ENCODE measurements at regions not wholly inside any gene's neighbourhood (a gene's known extent, or its start where the extent isn't known, plus 50 kb on each side); places are given as distances from the start of the nearest gene placed in this dataset.
"Not testable (repeated sequence)": the region's sequence is repeated elsewhere in the genome, so short reads cannot be mapped to it uniquely, and the experiment has no call there.

DNA sequence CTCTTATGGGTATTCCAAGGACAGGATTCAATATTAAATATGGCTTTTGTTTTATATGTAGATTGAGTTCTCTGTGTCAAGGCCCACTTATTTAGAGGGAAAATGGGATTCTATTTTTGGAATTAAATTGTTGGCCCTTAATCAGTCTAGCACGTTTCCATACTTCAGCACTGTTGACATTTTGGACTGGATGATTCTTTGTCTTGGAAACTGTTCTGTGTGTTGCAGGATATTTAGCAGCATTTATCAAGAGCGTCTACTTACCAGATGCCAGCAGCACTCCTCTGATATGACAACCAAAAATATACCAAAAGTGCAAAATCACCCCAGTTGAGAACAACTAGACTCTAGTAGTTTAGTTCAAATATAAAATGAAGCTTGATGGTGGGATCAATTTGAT is 1027.0 kb upstream of the COX7C start:
- peaks cover 14% of the 10 kb centered on the region for H3K9me3 Mint-ChIP-seq
- ATAC-seq: no peak
- no peak overlapping the region for H3K27ac Mint-ChIP-seq
- DNase-seq: no peak
- H3K4me3 Mint-ChIP-seq: no peak overlapping the region
- no peaks in the 10 kb centered on the region for H3K27me3 Mint-ChIP-seq
- H3K4me1 Mint-ChIP-seq: no peaks in the 10 kb centered on the region
- H3K36me3 Mint-ChIP-seq (ENCODE audit: low read depth): no peaks in the 10 kb centered on the region

GRCh38 chr5:85591311-85591710 is 1026.4 kb upstream of the COX7C start:
- DNase-seq (no peak), ATAC-seq (no peak)
- no peaks in the 10 kb centered on the region for H3K36me3 Mint-ChIP-seq (ENCODE audit: low read depth)

GRCh38 chr5:85602843-85603242 is 1014.9 kb upstream of the COX7C start:
- H3K4me1 Mint-ChIP-seq: no peaks in the 10 kb centered on the region
- H3K27ac Mint-ChIP-seq: no peak overlapping the region
- DNase-seq (no peak), ATAC-seq (no peak)
- no peaks in the 10 kb centered on the region for H3K9me3 Mint-ChIP-seq
- H3K36me3 Mint-ChIP-seq (ENCODE audit: low read depth): no peaks in the 10 kb centered on the region
- no peaks in the 10 kb centered on the region for H3K27me3 Mint-ChIP-seq
- H3K4me3 Mint-ChIP-seq: no peak overlapping the region

More at GRCh38 chr5:85591311-85591710, 1026.4 kb upstream of the COX7C start:
- H3K4me1 Mint-ChIP-seq: no peaks in the 10 kb centered on the region
- no peak overlapping the region for H3K27ac Mint-ChIP-seq
- peaks cover 14% of the 10 kb centered on the region for H3K9me3 Mint-ChIP-seq
- no peaks in the 10 kb centered on the region for H3K27me3 Mint-ChIP-seq
- no peak overlapping the region for H3K4me3 Mint-ChIP-seq

DNA sequence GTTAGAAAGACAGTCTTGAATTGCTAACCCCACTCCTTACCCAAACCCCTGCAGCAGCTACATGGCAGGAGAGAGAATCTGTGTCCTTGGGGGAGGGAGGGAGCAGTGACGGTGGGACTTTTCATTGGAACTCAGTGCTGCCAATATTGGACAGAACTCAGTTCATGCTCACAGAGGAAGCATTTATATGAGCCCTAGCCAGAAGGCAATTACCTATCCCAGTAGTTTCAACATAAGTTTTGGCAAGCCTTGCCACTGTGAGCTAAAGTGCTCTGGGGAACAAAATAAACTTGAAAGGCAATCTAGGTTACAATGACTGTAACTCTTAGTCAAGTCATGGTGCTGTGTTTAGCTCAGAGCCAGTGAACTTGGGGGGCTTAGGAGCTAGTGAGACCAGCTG is 1013.4 kb upstream of the COX7C start:
- H3K4me3 Mint-ChIP-seq: no peak overlapping the region
- DNase-seq (no peak), ATAC-seq (no peak)
- no peaks in the 10 kb centered on the region for H3K27me3 Mint-ChIP-seq
- H3K4me1 Mint-ChIP-seq: no peaks in the 10 kb centered on the region
- H3K27ac Mint-ChIP-seq: no peak overlapping the region
- H3K36me3 Mint-ChIP-seq (ENCODE audit: low read depth): no peaks in the 10 kb centered on the region
- H3K9me3 Mint-ChIP-seq: no peaks in the 10 kb centered on the region

DNA sequence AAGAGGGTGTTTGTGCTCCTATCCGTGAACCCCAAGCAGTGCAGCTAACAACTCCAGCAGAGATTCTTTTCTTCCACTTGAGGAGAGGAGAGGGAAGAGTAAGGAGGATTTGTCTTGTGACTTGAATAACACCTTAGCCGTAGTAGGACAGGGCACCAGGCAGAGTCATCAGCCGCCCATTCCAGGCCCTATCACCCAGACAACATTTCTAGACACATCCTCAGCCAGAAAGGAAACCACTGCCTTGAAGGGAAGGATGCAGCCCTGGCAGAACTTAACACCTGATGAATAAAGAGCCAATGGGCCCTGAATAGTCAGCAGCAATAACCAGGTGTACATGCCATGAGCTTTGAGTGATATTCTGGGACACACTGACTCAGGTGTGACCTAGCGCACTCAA is 1013.0 kb upstream of the COX7C start:
- Mint-ChIP-seq H3K36me3 (ENCODE audit: low read depth) (no peaks in the 10 kb centered on the region), H3K27me3 (no peaks in the 10 kb centered on the region), H3K9me3 (no peaks in the 10 kb centered on the region), H3K4me3 (no peak overlapping the region), H3K27ac (no peak overlapping the region), H3K4me1 (no peaks in the 10 kb centered on the region)
- no peak for ATAC-seq
- no peak for DNase-seq

DNA sequence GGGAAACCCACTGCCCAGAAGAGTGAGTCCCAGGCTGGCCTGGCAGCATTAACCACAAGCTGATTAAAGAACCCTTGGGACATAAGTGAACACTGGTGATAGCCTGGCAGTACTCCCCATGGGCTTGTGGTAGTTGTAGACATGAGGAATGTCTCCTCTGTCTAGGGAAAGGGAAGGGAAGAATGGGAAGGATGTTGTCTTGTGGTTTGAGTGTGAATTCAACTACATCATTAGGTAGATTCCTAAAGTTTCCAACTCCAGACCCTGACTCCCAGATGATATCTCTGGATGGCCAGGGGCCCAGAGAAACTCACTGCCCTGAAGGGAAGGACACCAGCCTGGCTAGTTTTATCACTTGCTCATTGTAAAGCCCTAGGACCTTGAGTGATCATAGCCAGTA is 1012.4 kb upstream of the COX7C start:
- Mint-ChIP-seq H3K27me3 (no peaks in the 10 kb centered on the region), H3K9me3 (peaks cover 2% of the 10 kb centered on the region), H3K4me1 (no peaks in the 10 kb centered on the region), H3K36me3 (ENCODE audit: low read depth) (no peaks in the 10 kb centered on the region), H3K27ac (no peak overlapping the region), H3K4me3 (no peak overlapping the region)
- DNase-seq: no peak
- ATAC-seq: no peak

- H3K4me1 Mint-ChIP-seq: no peaks in the 10 kb centered on the region
- H3K27me3 Mint-ChIP-seq: no peaks in the 10 kb centered on the region
- H3K4me3 Mint-ChIP-seq: no peak overlapping the region
- H3K36me3 Mint-ChIP-seq (ENCODE audit: low read depth): no peaks in the 10 kb centered on the region
- no peak overlapping the region for H3K27ac Mint-ChIP-seq
- DNase-seq (no peak), ATAC-seq (no peak)
- H3K9me3 Mint-ChIP-seq: peaks cover 16% of the 10 kb centered on the region
Measured at GRCh38 chr5:85614489-85614888, 1003.3 kb upstream of the COX7C start.

GRCh38 chr5:85621668-85622067 is 996.1 kb upstream of the COX7C start:
- DNase-seq (no peak), ATAC-seq (no peak)
- Mint-ChIP-seq H3K9me3 (peaks cover 16% of the 10 kb centered on the region), H3K27me3 (no peaks in the 10 kb centered on the region), H3K4me3 (no peak overlapping the region), H3K36me3 (ENCODE audit: low read depth) (no peaks in the 10 kb centered on the region), H3K27ac (no peak overlapping the region), H3K4me1 (no peaks in the 10 kb centered on the region)

- Mint-ChIP-seq H3K4me1 (no peaks in the 10 kb centered on the region), H3K9me3 (no peaks in the 10 kb centered on the region), H3K36me3 (ENCODE audit: low read depth) (no peaks in the 10 kb centered on the region), H3K4me3 (no peak overlapping the region), H3K27me3 (no peaks in the 10 kb centered on the region), H3K27ac (no peak overlapping the region)
- no peak for ATAC-seq
- no peak for DNase-seq
Measured at GRCh38 chr5:85628153-85628552, 989.6 kb upstream of the COX7C start.

DNA sequence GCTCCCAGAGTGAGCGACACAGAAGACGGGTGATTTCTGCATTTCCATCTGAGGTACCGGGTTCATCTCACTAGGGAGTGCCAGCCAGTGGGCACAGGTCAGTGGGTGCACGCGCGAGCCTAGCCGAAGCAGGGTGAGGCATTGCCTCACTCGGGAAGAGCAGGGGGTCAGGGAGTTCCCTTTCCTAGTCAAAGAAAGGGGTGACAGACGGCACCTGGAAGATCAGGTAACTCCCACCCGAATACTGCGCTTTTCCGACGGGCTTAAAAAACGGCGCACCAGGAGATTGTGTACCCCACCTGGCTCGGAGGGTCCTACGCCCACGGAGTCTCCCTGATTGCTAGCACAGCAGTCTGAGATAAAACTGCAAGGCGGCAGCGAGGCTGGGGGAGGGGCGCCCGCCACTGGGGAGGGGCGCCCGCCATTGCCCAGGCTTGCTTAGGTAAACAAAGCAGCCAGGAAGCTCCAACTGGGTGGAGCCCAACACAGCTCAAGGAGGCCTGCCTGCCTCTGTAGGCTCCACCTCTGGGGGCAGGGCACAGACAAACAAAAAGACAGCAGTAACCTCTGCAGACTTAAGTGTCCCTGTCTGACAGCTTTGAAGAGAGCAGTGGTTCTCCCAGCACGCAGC is 979.1 kb upstream of the COX7C start:
- H3K27me3 Mint-ChIP-seq; ATAC-seq; H3K4me1 Mint-ChIP-seq; H3K9me3 Mint-ChIP-seq; H3K36me3 Mint-ChIP-seq (ENCODE audit: low read depth); H3K27ac Mint-ChIP-seq; H3K4me3 Mint-ChIP-seq; DNase-seq: not testable (repeated sequence)

DNA sequence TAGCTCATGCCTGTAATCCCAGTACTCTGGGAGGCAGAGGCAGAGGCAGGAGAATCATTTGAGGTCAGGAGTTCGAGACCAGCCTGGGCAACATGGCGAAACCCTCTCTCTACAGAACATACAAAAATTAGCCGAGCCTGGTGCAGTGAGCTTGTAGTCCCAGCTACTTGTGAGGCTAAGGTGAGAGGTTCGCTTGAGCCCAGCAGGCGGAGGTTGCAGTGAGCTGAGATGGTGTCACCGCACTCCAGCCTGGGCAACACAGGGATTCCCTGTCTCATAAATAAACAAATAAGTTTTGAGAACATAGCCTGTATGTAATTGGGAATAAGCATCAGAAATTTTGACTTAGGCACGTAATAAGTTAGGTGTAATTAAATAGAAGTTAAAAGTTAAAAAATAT is 971.7 kb upstream of the COX7C start:
- no peak for ATAC-seq
- no peak overlapping the region for H3K27ac Mint-ChIP-seq
- DNase-seq: no peak
- H3K9me3 Mint-ChIP-seq: peaks cover 6% of the 10 kb centered on the region
- H3K4me1 Mint-ChIP-seq: no peaks in the 10 kb centered on the region
- H3K4me3 Mint-ChIP-seq: no peak overlapping the region
- no peaks in the 10 kb centered on the region for H3K27me3 Mint-ChIP-seq
- no peaks in the 10 kb centered on the region for H3K36me3 Mint-ChIP-seq (ENCODE audit: low read depth)

- DNase-seq (no peak), ATAC-seq (no peak)
- H3K27me3 Mint-ChIP-seq: no peaks in the 10 kb centered on the region
- no peaks in the 10 kb centered on the region for H3K36me3 Mint-ChIP-seq (ENCODE audit: low read depth)
- H3K27ac Mint-ChIP-seq: no peak overlapping the region
- no peaks in the 10 kb centered on the region for H3K4me1 Mint-ChIP-seq
- no peak overlapping the region for H3K4me3 Mint-ChIP-seq
- H3K9me3 Mint-ChIP-seq: peaks cover 6% of the 10 kb centered on the region
Measured at GRCh38 chr5:85646641-85647040, 971.1 kb upstream of the COX7C start.

GRCh38 chr5:85647349-85648127 is 970.2 kb upstream of the COX7C start:
- no peaks in the 10 kb centered on the region for H3K27me3 Mint-ChIP-seq
- no peak for ATAC-seq

GRCh38 chr5:85648495-85648894 is 969.2 kb upstream of the COX7C start:
- ATAC-seq (no peak), DNase-seq (no peak)
- no peaks in the 10 kb centered on the region for H3K36me3 Mint-ChIP-seq (ENCODE audit: low read depth)
- H3K4me3 Mint-ChIP-seq: no peak overlapping the region
- H3K4me1 Mint-ChIP-seq: no peaks in the 10 kb centered on the region
- peaks cover 6% of the 10 kb centered on the region for H3K9me3 Mint-ChIP-seq
- H3K27ac Mint-ChIP-seq: no peak overlapping the region
- H3K27me3 Mint-ChIP-seq: no peaks in the 10 kb centered on the region

More at GRCh38 chr5:85647349-85648127, 970.2 kb upstream of the COX7C start:
- H3K4me3 Mint-ChIP-seq: no peak overlapping the region
- H3K4me1 Mint-ChIP-seq: no peaks in the 10 kb centered on the region
- no peak overlapping the region for H3K27ac Mint-ChIP-seq
- peaks cover 6% of the 10 kb centered on the region for H3K9me3 Mint-ChIP-seq
- H3K36me3 Mint-ChIP-seq (ENCODE audit: low read depth): no peaks in the 10 kb centered on the region
- no peak for DNase-seq

- no peak overlapping the region for H3K4me3 Mint-ChIP-seq
- H3K27me3 Mint-ChIP-seq: no peaks in the 10 kb centered on the region
- H3K4me1 Mint-ChIP-seq: no peaks in the 10 kb centered on the region
- DNase-seq: no peak
- H3K27ac Mint-ChIP-seq: no peak overlapping the region
- no peak for ATAC-seq
- H3K36me3 Mint-ChIP-seq (ENCODE audit: low read depth): no peaks in the 10 kb centered on the region
- peaks cover 14% of the 10 kb centered on the region for H3K9me3 Mint-ChIP-seq
Measured at GRCh38 chr5:85651731-85652130, 966.0 kb upstream of the COX7C start.
